GM23338 (cell line): ENCODE measurements at regions not wholly inside any gene's neighbourhood (a gene's known extent, or its start where the extent isn't known, plus 50 kb on each side); places are given as distances from the start of the nearest gene placed in this dataset.

Source experiments
- ATAC-seq: fragments of 200-7000 bp; cut with Tn5 transposase; 3 replicates; pipeline ENCODE4 v1.9.1; 2020
- DNase-seq: peaks from one replicate; pipeline ENCODE4 v3.0.0-alpha.2; 2015; ENCODE audit warnings: low spot score
- H2AFZ ChIP-seq: fragments of 200-600 bp; sonication (generic); 2 replicates; pipeline ENCODE4 v1.8.0; 2016; ENCODE audit warnings: antibody characterized with exemption, mild to moderate bottlenecking, moderate library complexity
- H3F3A ChIP-seq: fragments of 200-600 bp; sonication (generic); replicated peaks from 2 replicates; pipeline ENCODE4 v1.8.0; 2017; ENCODE audit warnings: antibody characterized with exemption, mixed run types, low read depth
- H3K27ac ChIP-seq: fragments of 200-600 bp; sonication (generic); 2 replicates; pipeline ENCODE4 v1.6.1; 2016; ENCODE audit warnings: low read depth
- H3K27me3 ChIP-seq: fragments of 200-600 bp; sonication (generic); 2 replicates; pipeline ENCODE4 v1.8.0; 2016; ENCODE audit warnings: mild to moderate bottlenecking, mixed run types, moderate library complexity; ENCODE audit not compliant: insufficient read depth
- H3K36me3 ChIP-seq: fragments of 200-600 bp; sonication (generic); 2 replicates; pipeline ENCODE4 v1.8.0; 2016; ENCODE audit warnings: mild to moderate bottlenecking; ENCODE audit not compliant: insufficient read depth
- H3K4me1 ChIP-seq: fragments of 200-600 bp; sonication (generic); 2 replicates; pipeline ENCODE4 v1.8.0; 2016; ENCODE audit warnings: mild to moderate bottlenecking, moderate library complexity; ENCODE audit not compliant: insufficient read depth
- H3K4me2 ChIP-seq: fragments of 200-600 bp; sonication (generic); 2 replicates; pipeline ENCODE4 v1.7.1; 2017; ENCODE audit warnings: mixed run types
- H3K4me3 ChIP-seq: fragments of 200-600 bp; sonication (generic); 2 replicates; pipeline ENCODE4 v1.6.1; 2016; ENCODE audit warnings: mixed run types
- H3K79me2 ChIP-seq: fragments of 200-600 bp; sonication (generic); replicated peaks from 2 replicates; pipeline ENCODE4 v1.8.0; 2017; ENCODE audit warnings: mild to moderate bottlenecking; ENCODE audit not compliant: insufficient read depth
- H3K9me2 ChIP-seq: fragments of 200-600 bp; sonication (generic); 2 replicates; pipeline ENCODE4 v1.8.0; 2017; ENCODE audit not compliant: insufficient read depth
- H4K20me1 ChIP-seq: fragments of 200-600 bp; sonication (generic); replicated peaks from 2 replicates; pipeline ENCODE4 v1.8.0; 2017; ENCODE audit warnings: mild to moderate bottlenecking; ENCODE audit not compliant: insufficient read depth
- H3K27ac Mint-ChIP-seq: 2 replicates; pipeline ENCODE4 v1.8.0; 2020; ENCODE audit warnings: inconsistent platforms, mild to moderate bottlenecking, moderate library complexity, mixed read lengths
- H3K27me3 Mint-ChIP-seq: 3 replicates; pipeline ENCODE4 v1.8.0; 2022; ENCODE audit warnings: low read depth, mild to moderate bottlenecking, moderate library complexity, mixed read lengths, inconsistent platforms; ENCODE audit not compliant: insufficient read depth, poor library complexity
- H3K36me3 Mint-ChIP-seq: 3 replicates; pipeline ENCODE4 v1.8.0; 2021; ENCODE audit warnings: low read depth, mild to moderate bottlenecking, inconsistent platforms, moderate library complexity, mixed read lengths
- H3K4me1 Mint-ChIP-seq: 3 replicates; pipeline ENCODE4 v1.8.0; 2020; ENCODE audit warnings: mild to moderate bottlenecking, inconsistent platforms, mixed read lengths
- H3K4me3 Mint-ChIP-seq: 3 replicates; pipeline ENCODE4 v1.8.0; 2021; ENCODE audit warnings: moderate library complexity, mild to moderate bottlenecking, inconsistent platforms, mixed read lengths
- H3K9me3 Mint-ChIP-seq: 3 replicates; pipeline ENCODE4 v1.8.0; 2020; ENCODE audit warnings: moderate library complexity, mild to moderate bottlenecking, inconsistent platforms, mixed read lengths
- CREB1 ChIP-seq: fragments of 250-450 bp; sonication (Bioruptor Pico); IDR thresholded peaks from 2 replicates; pipeline ENCODE4 v1.5.0; 2020; ENCODE audit warnings: low read depth, mild to moderate bottlenecking, moderate library complexity
- ETS1 ChIP-seq: IDR thresholded peaks from 2 replicates; pipeline ENCODE4 v1.6.1; 2016; ENCODE audit warnings: antibody characterized with exemption
- EZH2 ChIP-seq: fragments of 200-600 bp; sonication (generic); IDR thresholded peaks from one replicate; pipeline ENCODE4 v1.8.0; 2017; ENCODE audit warnings: antibody characterized with exemption, mild to moderate bottlenecking, low read depth; ENCODE audit not compliant: unreplicated experiment
- EZH2phosphoT487 ChIP-seq: fragments of 200-600 bp; sonication (generic); IDR thresholded peaks from one replicate; pipeline ENCODE4 v1.8.1; 2018; ENCODE audit warnings: antibody characterized with exemption; ENCODE audit not compliant: unreplicated experiment
- NANOG ChIP-seq: IDR thresholded peaks from 2 replicates; pipeline ENCODE4 v1.6.1; 2016; ENCODE audit warnings: antibody characterized with exemption, borderline replicate concordance
- POLR2AphosphoS5 ChIP-seq: IDR thresholded peaks from 2 replicates; pipeline ENCODE4 v1.6.1; 2016; ENCODE audit warnings: antibody characterized with exemption, low read depth
- REST ChIP-seq: IDR thresholded peaks from one replicate; pipeline ENCODE4 v1.6.1; 2018; ENCODE audit warnings: antibody characterized with exemption; ENCODE audit not compliant: unreplicated experiment
- ZNF114 ChIP-seq: fragments of 250-450 bp; sonication (Bioruptor Pico); IDR thresholded peaks from 2 replicates; pipeline ENCODE4 v1.5.0; 2020; ENCODE audit warnings: mild to moderate bottlenecking, moderate library complexity
- ZNF331 ChIP-seq: fragments of 250-450 bp; sonication (Bioruptor Pico); IDR thresholded peaks from 2 replicates; pipeline ENCODE4 v1.5.0; 2020; ENCODE audit warnings: low read depth, mild to moderate bottlenecking, moderate library complexity
- ZNF462 ChIP-seq: fragments of 250-450 bp; sonication (Bioruptor Pico); IDR thresholded peaks from 2 replicates; pipeline ENCODE4 v1.5.0; 2020; ENCODE audit warnings: mild to moderate bottlenecking, moderate library complexity

- TF ChIP-seq ZNF462 (CRISPR knock-in tag) (no peak), CREB1 (no peak), ETS1 (no peak), NANOG (no peak)
Measured at GRCh38 chr6:137811916-137812553, 55.0 kb upstream of the TNFAIP3 start (continued).

- Histone ChIP-seq H3K27ac (no peak overlapping the region), H3K4me1 (no peaks in the 10 kb centered on the region), H3F3A (no peaks in the 10 kb centered on the region), H3K27me3 (no peaks in the 10 kb centered on the region), H3K9me2 (no peaks in the 10 kb centered on the region), H3K79me2 (no peaks in the 10 kb centered on the region), H2AFZ (no peak overlapping the region), H4K20me1 (no peaks in the 10 kb centered on the region), H3K4me2 (no peak overlapping the region), H3K36me3 (no peaks in the 10 kb centered on the region), H3K4me3 (no peak overlapping the region)
- H3K27ac Mint-ChIP-seq, result no peak overlapping the region
- no peak for DNase-seq
- H3K9me3 Mint-ChIP-seq, result no peaks in the 10 kb centered on the region
- no peak overlapping the region for H3K4me3 Mint-ChIP-seq
- H3K36me3 Mint-ChIP-seq, result no peaks in the 10 kb centered on the region
- H3K27me3 Mint-ChIP-seq, result peaks cover 2% of the 10 kb centered on the region
- ATAC-seq, result no peak
- no peaks in the 10 kb centered on the region; the same call in 2 of the 3 replicates for H3K4me1 Mint-ChIP-seq
- no peak for TF ChIP-seq REST
- TF ChIP-seq ZNF331, result no peak
- TF ChIP-seq NANOG, result no peak
- TF ChIP-seq EZH2, result no peak
- no peak for TF ChIP-seq ETS1
- TF ChIP-seq EZH2phosphoT487, result no peak
- TF ChIP-seq POLR2AphosphoS5, result no peak
- no peak for TF ChIP-seq ZNF114 (CRISPR knock-in tag)
Measured at GRCh38 chr6:137813308-137813970, 53.6 kb upstream of the TNFAIP3 start.
